Erythroblast (primary cell): ENCODE measurements at regions not wholly inside any gene's neighbourhood (a gene's known extent, or its start where the extent isn't known, plus 50 kb on each side); places are given as distances from the start of the nearest gene placed in this dataset.
"Not testable (repeated sequence)": the region's sequence is repeated elsewhere in the genome, so short reads cannot be mapped to it uniquely, and the experiment has no call there.

Experiments used
- DNase-seq, 2 experiments: peaks; one replicate each; lab custom pipeline; 2025; lab: John Stamatoyannopoulos, UW
- GATA1 ChIP-seq: IDR thresholded peaks from 2 replicates; pipeline ENCODE4 v1.6.1; 2011; ENCODE audit warnings: low read depth, mild to moderate bottlenecking, control low read depth, low read length, moderate library complexity
- POLR2A ChIP-seq: IDR thresholded peaks from 2 replicates; pipeline ENCODE4 v1.6.1; 2011; ENCODE audit warnings: mild to moderate bottlenecking, low read length

GRCh38 chr10:4609251-4609650 lies 216.8 kb upstream of the AKR1E2 start:
- no peak for TF ChIP-seq POLR2A
- TF ChIP-seq GATA1 = no peak
- DNase-seq = no peak

GRCh38 chr10:4607681-4608080 lies 218.3 kb upstream of the AKR1E2 start:
- no peak for DNase-seq
- TF ChIP-seq POLR2A (no peak), GATA1 (no peak)

DNA sequence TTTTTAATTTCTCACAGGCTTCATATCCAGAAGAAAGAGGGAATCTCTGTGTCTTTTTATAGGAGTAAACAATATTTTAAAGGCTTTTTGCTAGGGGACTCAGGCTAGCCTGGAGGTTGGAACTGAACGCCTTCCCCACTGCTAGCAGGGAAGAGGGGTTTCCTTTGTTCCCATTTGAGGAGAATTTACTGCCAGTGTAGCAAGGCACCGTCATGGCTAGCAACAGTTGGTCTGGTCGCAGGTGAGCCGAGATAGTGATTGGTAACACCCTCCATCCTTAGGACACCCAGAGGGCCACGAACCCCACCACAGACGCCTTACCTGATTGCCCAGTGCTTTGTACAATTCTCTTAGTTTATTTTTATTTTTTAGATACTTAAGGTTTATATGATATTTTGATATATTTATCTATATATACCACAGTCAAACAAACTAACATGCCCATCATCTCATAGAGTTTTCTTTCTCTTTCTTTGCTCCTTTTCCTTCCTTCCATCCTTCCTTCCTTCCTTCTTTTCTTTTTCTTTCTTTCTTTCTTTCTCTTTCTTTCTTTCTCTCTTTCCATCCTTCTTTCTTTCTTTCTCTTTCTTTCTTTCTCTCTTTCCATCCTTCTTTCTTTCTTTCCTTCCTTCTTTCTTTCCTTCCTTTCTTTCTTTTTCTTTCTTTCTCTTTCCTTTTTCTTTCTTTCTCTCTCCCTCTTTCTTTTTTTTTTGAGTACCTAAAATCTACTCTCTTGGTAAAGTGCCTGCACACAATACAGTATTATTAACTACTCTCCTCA lies 219.0 kb upstream of the AKR1E2 start:
- DNase-seq = no peak

GRCh38 chr10:4602764-4603491 lies 223.1 kb upstream of the AKR1E2 start:
- no peak for DNase-seq
- TF ChIP-seq GATA1 = no peak

More for the DNA sequence above, 219.0 kb upstream of the AKR1E2 start:
- TF ChIP-seq GATA1 (no peak), POLR2A (no peak)

- TF ChIP-seq GATA1 (no peak), POLR2A (no peak)
- DNase-seq = no peak
Observed at GRCh38 chr10:4599471-4599870, 226.5 kb upstream of the AKR1E2 start.

- not testable (repeated sequence) for DNase-seq
Observed at GRCh38 chr10:4597898-4598297, 228.1 kb upstream of the AKR1E2 start.

- DNase-seq = no peak
Observed at GRCh38 chr10:4596951-4597350, 229.1 kb upstream of the AKR1E2 start.

DNA sequence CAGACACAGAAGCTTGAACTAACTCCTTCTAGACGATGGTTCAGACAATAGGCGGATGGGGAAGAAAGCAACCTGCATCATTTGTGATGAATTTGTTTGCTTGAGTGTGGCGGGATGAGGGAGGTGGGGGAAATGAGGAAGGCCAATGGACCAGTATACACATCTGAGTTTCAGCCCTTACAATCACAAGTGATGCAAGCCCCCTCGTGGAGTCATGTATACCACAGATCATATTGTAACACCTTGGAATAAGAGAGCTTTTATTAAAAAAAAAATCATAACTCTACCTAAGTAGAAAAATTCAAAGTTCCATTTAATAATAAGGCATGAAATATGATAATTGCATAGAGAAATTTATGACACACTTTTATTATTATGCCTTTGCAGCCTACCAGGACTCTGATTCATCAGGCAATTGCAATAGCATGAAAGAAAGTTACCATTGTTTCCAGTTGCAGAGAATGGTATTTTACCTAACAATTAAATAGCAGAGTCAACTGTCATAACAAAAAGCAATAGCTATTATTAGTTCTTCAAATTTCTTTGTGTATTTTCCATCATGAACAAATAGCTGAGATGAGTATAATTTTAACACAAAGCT lies 230.2 kb upstream of the AKR1E2 start:
- TF ChIP-seq POLR2A (no peak), GATA1 (no peak)
- no peak for DNase-seq

More at GRCh38 chr10:4596951-4597350, 229.1 kb upstream of the AKR1E2 start:
- TF ChIP-seq POLR2A = no peak
- TF ChIP-seq GATA1 = no peak

DNA sequence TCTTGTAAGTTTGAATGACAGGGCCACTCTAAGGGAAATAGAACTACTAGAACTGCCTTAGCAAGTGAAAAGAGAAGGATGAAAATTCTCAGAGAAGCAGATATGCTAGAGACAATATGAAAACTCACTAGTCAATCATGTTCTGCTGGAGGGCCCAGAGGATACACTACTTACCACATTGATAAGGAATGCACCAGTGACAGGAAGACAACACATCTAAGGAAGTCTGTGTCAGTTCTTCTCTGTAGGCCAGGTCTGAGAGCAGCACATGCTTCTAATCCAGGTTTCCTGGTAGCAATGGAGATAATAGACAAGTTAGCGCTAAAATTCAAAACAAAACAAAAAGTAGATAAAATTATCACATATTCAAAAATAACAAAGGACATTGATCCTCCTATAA lies 235.2 kb upstream of the AKR1E2 start:
- no peak for DNase-seq
- TF ChIP-seq GATA1 (no peak), POLR2A (no peak)

- TF ChIP-seq POLR2A = no peak
- TF ChIP-seq GATA1 = no peak
- DNase-seq = no peak
Observed at GRCh38 chr10:4588824-4589223, 237.2 kb upstream of the AKR1E2 start.

DNA sequence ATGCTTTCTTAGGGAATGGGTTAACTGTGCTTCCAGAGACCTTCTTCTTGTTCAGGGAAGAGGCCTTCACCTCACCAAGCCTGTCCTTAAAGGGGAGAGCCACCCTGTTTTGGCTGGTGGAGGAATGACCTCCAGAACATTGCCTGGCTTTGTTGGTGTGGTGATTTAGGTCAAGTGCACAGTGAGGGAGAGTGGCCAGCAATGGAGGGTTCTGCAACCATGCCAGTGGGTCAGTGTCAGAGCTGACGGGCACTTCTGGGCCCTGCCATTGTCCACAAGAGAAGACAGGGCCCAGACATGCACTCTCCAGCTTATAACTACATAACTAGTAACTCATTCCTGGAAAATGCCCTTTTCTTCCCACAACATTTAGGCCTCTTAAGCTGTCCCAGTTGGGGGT lies 238.5 kb upstream of the AKR1E2 start:
- no peak for DNase-seq
- TF ChIP-seq POLR2A (no peak), GATA1 (no peak)

GRCh38 chr10:4586776-4587175 lies 239.2 kb upstream of the AKR1E2 start:
- TF ChIP-seq POLR2A (no peak), GATA1 (no peak)
- no peak for DNase-seq

DNA sequence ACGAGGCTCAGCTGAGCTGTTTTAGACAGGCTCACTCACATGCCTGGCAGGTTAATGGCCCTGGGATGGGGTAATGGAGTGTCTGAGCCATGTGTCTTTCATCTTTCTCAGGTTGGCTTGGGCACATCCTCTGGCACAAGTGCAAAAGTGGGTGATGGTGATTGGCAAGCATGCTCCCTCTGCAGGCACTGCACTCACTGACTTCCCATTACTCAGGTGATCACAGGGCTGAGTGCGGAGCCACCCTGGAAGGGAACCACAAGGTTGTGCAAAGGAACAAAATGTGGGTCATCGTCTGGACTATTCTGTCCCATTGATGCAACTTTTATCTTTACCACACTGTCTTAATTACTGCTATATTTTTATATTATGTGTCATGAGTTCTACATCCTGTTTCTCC lies 244.1 kb upstream of the AKR1E2 start:
- DNase-seq = no peak
- TF ChIP-seq GATA1 = no peak
- no peak for TF ChIP-seq POLR2A

GRCh38 chr10:4579844-4580243 lies 246.2 kb upstream of the AKR1E2 start:
- TF ChIP-seq POLR2A (no peak), GATA1 (no peak)
- DNase-seq = no peak
